ENCODE measurements at regions not wholly inside any gene's neighbourhood (a gene's known extent, or its start where the extent isn't known, plus 50 kb on each side); places are given as distances from the start of the nearest gene placed in this dataset.

DNA sequence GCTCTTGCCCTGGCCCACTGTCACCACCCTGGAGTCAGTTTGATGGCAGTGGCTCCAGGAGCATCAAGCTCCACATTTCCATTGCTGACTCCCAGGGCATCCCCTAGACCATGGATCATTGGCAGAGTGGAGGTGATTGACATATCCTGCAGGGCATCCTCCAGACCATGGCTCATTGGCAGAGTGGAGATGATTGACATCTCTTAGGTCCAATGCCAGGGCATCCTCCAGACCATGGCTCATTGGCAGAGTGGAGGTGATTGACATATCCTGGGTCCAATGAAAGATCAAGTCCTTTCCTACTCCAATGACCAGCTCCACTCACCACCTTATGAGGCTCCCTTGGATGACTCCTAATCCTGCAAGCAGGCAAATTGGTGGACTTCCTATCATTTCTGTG, 174.3 kb upstream of the NLRP1 start (continued):
- no peak for TF ChIP-seq CREB1 (CRISPR knock-in tag; IDR thresholded peaks at IDR 0.05; ENCODE audit: low read depth)
- TF ChIP-seq ZNF331 (CRISPR knock-in tag; IDR thresholded peaks at IDR 0.05; ENCODE audit: low read depth): no peak
- TF ChIP-seq STAT1 (IDR thresholded peaks at IDR 0.05; ENCODE audit: unreplicated experiment): no peak
- TF ChIP-seq JUNB (IDR thresholded peaks at IDR 0.05; ENCODE audit: unreplicated experiment): no peak
- TF ChIP-seq, protein P1, sequence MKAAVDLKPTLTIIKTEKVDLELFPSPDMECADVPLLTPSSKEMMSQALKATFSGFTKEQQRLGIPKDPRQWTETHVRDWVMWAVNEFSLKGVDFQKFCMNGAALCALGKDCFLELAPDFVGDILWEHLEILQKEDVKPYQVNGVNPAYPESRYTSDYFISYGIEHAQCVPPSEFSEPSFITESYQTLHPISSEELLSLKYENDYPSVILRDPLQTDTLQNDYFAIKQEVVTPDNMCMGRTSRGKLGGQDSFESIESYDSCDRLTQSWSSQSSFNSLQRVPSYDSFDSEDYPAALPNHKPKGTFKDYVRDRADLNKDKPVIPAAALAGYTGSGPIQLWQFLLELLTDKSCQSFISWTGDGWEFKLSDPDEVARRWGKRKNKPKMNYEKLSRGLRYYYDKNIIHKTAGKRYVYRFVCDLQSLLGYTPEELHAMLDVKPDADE (IDR thresholded peaks at IDR 0.05): no peak
- TF ChIP-seq, protein P2, sequence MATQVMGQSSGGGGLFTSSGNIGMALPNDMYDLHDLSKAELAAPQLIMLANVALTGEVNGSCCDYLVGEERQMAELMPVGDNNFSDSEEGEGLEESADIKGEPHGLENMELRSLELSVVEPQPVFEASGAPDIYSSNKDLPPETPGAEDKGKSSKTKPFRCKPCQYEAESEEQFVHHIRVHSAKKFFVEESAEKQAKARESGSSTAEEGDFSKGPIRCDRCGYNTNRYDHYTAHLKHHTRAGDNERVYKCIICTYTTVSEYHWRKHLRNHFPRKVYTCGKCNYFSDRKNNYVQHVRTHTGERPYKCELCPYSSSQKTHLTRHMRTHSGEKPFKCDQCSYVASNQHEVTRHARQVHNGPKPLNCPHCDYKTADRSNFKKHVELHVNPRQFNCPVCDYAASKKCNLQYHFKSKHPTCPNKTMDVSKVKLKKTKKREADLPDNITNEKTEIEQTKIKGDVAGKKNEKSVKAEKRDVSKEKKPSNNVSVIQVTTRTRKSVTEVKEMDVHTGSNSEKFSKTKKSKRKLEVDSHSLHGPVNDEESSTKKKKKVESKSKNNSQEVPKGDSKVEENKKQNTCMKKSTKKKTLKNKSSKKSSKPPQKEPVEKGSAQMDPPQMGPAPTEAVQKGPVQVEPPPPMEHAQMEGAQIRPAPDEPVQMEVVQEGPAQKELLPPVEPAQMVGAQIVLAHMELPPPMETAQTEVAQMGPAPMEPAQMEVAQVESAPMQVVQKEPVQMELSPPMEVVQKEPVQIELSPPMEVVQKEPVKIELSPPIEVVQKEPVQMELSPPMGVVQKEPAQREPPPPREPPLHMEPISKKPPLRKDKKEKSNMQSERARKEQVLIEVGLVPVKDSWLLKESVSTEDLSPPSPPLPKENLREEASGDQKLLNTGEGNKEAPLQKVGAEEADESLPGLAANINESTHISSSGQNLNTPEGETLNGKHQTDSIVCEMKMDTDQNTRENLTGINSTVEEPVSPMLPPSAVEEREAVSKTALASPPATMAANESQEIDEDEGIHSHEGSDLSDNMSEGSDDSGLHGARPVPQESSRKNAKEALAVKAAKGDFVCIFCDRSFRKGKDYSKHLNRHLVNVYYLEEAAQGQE (IDR thresholded peaks at IDR 0.05; ENCODE audit: unreplicated experiment): no peak

DNA sequence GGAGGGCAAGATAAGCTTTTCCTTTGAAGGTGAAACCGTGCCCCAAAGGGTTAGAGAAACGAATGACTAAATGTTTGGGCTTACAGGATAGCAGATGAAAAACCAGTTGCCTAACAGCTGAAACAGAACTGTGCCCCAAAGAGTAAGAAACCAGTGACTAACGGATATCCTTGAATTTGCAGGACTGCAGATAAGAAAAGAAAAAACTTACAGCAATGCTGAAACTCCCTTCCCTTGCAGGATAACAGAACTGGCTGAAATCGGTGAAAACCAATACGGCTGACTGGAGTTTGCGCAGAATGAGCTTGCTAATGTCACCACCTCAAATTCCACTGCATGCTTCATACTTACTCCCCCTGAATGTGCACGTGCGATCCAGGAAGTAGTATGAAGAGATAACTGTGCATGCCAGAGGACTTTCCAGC, 175.2 kb upstream of the NLRP1 start:
- H3K4me1 ChIP-seq (ENCODE audit: insufficient read depth): no peaks in the 10 kb centered on the region
- H3K4me3 ChIP-seq: no peak overlapping the region
- Mint-ChIP-seq H3K27me3 (ENCODE audit: insufficient read depth, low read depth, poor library complexity) (no peaks in the 10 kb centered on the region), H3K27ac (no peak overlapping the region), H3K36me3 (ENCODE audit: low read depth) (no peaks in the 10 kb centered on the region), H3K9me3 (no peaks in the 10 kb centered on the region; the same call in 2 of the 3 replicates), H3K4me3 (no peak overlapping the region), H3K4me1 (no peaks in the 10 kb centered on the region)
- H4K20me1 ChIP-seq (replicated peaks; ENCODE audit: insufficient read depth): no peaks in the 10 kb centered on the region
- DNase-seq (ENCODE audit: low spot score): no peak
- no peaks in the 10 kb centered on the region for H3K79me2 ChIP-seq (replicated peaks; ENCODE audit: insufficient read depth)
- H3K4me2 ChIP-seq: no peak overlapping the region
- H3K27me3 ChIP-seq (ENCODE audit: insufficient read depth): no peaks in the 10 kb centered on the region
- H3K9me2 ChIP-seq (ENCODE audit: insufficient read depth): peaks cover 5% of the 10 kb centered on the region; the same call in 1 of the 2 replicates
- no peaks in the 10 kb centered on the region for H3K36me3 ChIP-seq (ENCODE audit: insufficient read depth)
- H2AFZ ChIP-seq: no peak overlapping the region
- no peak overlapping the region for H3K27ac ChIP-seq (ENCODE audit: low read depth)
- no peak for ATAC-seq
- no peaks in the 10 kb centered on the region for H3F3A ChIP-seq (replicated peaks; ENCODE audit: low read depth)
- TF ChIP-seq, protein P1 (IDR thresholded peaks at IDR 0.05): no peak
- TF ChIP-seq, protein P3, sequence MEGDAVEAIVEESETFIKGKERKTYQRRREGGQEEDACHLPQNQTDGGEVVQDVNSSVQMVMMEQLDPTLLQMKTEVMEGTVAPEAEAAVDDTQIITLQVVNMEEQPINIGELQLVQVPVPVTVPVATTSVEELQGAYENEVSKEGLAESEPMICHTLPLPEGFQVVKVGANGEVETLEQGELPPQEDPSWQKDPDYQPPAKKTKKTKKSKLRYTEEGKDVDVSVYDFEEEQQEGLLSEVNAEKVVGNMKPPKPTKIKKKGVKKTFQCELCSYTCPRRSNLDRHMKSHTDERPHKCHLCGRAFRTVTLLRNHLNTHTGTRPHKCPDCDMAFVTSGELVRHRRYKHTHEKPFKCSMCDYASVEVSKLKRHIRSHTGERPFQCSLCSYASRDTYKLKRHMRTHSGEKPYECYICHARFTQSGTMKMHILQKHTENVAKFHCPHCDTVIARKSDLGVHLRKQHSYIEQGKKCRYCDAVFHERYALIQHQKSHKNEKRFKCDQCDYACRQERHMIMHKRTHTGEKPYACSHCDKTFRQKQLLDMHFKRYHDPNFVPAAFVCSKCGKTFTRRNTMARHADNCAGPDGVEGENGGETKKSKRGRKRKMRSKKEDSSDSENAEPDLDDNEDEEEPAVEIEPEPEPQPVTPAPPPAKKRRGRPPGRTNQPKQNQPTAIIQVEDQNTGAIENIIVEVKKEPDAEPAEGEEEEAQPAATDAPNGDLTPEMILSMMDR (conservative IDR thresholded peaks at IDR 0.05; ENCODE audit: low read depth in 2 of 2): no peak
- TF ChIP-seq EZH2phosphoT487 (IDR thresholded peaks at IDR 0.05; ENCODE audit: unreplicated experiment): no peak
- no peak for TF ChIP-seq ZNF114 (CRISPR knock-in tag; IDR thresholded peaks at IDR 0.05)
- TF ChIP-seq STAT1 (IDR thresholded peaks at IDR 0.05; ENCODE audit: unreplicated experiment): no peak
- TF ChIP-seq, protein P4, sequence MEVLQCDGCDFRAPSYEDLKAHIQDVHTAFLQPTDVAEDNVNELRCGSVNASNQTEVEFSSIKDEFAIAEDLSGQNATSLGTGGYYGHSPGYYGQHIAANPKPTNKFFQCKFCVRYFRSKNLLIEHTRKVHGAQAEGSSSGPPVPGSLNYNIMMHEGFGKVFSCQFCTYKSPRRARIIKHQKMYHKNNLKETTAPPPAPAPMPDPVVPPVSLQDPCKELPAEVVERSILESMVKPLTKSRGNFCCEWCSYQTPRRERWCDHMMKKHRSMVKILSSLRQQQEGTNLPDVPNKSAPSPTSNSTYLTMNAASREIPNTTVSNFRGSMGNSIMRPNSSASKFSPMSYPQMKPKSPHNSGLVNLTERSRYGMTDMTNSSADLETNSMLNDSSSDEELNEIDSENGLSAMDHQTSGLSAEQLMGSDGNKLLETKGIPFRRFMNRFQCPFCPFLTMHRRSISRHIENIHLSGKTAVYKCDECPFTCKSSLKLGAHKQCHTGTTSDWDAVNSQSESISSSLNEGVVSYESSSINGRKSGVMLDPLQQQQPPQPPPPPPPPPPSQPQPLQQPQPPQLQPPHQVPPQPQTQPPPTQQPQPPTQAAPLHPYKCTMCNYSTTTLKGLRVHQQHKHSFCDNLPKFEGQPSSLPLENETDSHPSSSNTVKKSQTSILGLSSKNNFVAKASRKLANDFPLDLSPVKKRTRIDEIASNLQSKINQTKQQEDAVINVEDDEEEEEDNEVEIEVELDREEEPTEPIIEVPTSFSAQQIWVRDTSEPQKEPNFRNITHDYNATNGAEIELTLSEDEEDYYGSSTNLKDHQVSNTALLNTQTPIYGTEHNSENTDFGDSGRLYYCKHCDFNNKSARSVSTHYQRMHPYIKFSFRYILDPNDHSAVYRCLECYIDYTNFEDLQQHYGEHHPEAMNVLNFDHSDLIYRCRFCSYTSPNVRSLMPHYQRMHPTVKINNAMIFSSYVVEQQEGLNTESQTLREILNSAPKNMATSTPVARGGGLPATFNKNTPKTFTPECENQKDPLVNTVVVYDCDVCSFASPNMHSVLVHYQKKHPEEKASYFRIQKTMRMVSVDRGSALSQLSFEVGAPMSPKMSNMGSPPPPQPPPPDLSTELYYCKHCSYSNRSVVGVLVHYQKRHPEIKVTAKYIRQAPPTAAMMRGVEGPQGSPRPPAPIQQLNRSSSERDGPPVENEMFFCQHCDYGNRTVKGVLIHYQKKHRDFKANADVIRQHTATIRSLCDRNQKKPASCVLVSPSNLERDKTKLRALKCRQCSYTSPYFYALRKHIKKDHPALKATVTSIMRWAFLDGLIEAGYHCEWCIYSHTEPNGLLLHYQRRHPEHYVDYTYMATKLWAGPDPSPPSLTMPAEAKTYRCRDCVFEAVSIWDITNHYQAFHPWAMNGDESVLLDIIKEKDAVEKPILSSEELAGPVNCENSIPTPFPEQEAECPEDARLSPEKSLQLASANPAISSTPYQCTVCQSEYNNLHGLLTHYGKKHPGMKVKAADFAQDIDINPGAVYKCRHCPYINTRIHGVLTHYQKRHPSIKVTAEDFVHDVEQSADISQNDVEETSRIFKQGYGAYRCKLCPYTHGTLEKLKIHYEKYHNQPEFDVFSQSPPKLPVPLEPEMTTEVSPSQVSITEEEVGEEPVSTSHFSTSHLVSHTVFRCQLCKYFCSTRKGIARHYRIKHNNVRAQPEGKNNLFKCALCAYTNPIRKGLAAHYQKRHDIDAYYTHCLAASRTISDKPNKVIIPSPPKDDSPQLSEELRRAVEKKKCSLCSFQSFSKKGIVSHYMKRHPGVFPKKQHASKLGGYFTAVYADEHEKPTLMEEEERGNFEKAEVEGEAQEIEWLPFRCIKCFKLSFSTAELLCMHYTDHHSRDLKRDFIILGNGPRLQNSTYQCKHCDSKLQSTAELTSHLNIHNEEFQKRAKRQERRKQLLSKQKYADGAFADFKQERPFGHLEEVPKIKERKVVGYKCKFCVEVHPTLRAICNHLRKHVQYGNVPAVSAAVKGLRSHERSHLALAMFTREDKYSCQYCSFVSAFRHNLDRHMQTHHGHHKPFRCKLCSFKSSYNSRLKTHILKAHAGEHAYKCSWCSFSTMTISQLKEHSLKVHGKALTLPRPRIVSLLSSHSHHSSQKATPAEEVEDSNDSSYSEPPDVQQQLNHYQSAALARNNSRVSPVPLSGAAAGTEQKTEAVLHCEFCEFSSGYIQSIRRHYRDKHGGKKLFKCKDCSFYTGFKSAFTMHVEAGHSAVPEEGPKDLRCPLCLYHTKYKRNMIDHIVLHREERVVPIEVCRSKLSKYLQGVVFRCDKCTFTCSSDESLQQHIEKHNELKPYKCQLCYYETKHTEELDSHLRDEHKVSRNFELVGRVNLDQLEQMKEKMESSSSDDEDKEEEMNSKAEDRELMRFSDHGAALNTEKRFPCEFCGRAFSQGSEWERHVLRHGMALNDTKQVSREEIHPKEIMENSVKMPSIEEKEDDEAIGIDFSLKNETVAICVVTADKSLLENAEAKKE (CRISPR knock-in tag; IDR thresholded peaks at IDR 0.05): no peak
- TF ChIP-seq NANOG (IDR thresholded peaks at IDR 0.05; ENCODE audit: borderline replicate concordance): no peak
- TF ChIP-seq POLR2AphosphoS5 (IDR thresholded peaks at IDR 0.05; ENCODE audit: low read depth): no peak
- no peak for TF ChIP-seq ZNF331 (CRISPR knock-in tag; IDR thresholded peaks at IDR 0.05; ENCODE audit: low read depth)
